Breast epithelium (tissue), 3 donors: ENCODE measurements at regions not wholly inside any gene's neighbourhood (a gene's known extent, or its start where the extent isn't known, plus 50 kb on each side); places are given as distances from the start of the nearest gene placed in this dataset.

ENCODE experiments used
- CTCF ChIP-seq, 3 donors: fragments of 450-650 bp; IDR thresholded peaks; one replicate each; pipeline ENCODE4 v1.5.1; 2016 to 2017; ENCODE audit warnings: antibody characterized with exemption in 3 of 3, mild to moderate bottlenecking in 3 of 3, moderate library complexity in 3 of 3
- POLR2A ChIP-seq: fragments of 450-650 bp; IDR thresholded peaks from one replicate; pipeline ENCODE4 v1.6.1; 2016; ENCODE audit warnings: antibody characterized with exemption, mild to moderate bottlenecking, moderate library complexity

DNA sequence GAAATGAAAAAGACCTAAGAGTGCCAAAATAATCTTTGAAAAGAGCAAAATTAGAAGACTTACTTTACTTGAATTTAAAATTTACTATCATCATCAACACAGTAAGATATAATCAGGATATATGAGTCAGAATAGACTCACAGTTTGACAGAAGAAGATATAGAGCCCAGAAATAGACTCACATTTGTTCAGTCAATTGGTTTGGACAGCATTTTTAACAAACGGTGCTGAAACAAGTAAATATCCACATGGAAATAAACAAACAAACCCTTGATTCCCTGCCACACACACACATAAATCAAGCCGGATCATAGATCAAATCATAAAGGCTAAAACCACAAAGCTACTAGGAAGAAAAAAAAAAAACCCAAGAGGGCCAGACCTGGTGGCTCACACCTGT lies 291.1 kb downstream of the ADGRG6 start:
- TF ChIP-seq CTCF (IDR thresholded peaks at IDR 0.05), result no peak
- no peak for TF ChIP-seq POLR2A
